ENCODE measurements at regions not wholly inside any gene's neighbourhood (a gene's known extent, or its start where the extent isn't known, plus 50 kb on each side); places are given as distances from the start of the nearest gene placed in this dataset.

DNA sequence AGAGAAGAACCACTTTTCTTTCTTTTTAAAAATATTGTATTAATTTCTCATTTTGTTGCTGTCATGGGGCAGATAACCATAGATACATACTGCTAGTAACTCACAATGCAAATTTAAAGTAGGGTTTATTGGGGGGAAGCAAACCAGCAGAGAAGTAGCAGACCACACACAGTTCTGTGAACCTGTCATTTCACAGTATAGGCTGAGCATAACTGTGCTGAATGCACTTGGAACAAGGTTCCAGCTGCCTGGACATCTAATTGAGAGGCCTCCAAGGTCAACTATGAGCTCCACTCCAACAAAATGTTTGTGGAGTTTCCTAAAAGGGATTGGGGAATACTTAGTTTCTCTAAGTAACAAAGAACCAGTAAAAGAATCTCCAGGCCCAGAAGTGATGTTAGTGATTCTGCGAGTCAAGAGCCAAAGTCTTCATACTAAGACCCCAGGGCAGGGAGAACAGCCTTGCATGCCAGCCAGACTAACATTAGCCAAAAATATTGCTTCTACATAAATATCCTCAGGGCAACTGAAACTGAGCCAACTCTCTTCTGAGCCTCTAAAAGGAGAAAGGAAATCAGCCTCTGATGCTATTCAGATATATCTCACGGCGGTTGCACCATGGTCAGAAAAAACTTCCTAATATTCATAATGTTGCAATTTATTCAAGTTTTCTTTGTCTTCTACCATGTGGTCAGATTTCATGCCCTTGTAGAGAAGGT lies 856.4 kb upstream of the ALCAM start:
- H3K4me1 Mint-ChIP-seq: no peaks in the 10 kb centered on the region
- H3K9me3 Mint-ChIP-seq: peaks cover 7 to 9% of the 10 kb centered on the region in 2 donors
- no peaks in the 10 kb centered on the region for H3K27me3 ChIP-seq (ENCODE audit: control insufficient read depth, insufficient read depth, low read length)
- no peak for TF ChIP-seq CTCF (IDR thresholded peaks at IDR 0.05)
- H3K4me1 ChIP-seq (ENCODE audit: control insufficient read depth, insufficient read depth, low read length): no peaks in the 10 kb centered on the region
- no peak overlapping the region for H3K4me3 Mint-ChIP-seq
- H3K27ac Mint-ChIP-seq: no peak overlapping the region
- ATAC-seq (no peak), DNase-seq (no peak)
- H3K36me3 Mint-ChIP-seq: no peaks in the 10 kb centered on the region
- no peak overlapping the region for H3K4me3 ChIP-seq (ENCODE audit: low read length)
- no peak overlapping the region for H3K27ac ChIP-seq (ENCODE audit: low read length)
- intact Hi-C loops (cut with micrococcal nuclease): no loop called here
- peaks cover 5% of the 10 kb centered on the region for H3K9me3 ChIP-seq (ENCODE audit: control insufficient read depth, insufficient read depth, low read length)
- WGBS (ENCODE audit: insufficient coverage): 100% methylated on average over 1 of the region's 3 CpGs
- no peaks in the 10 kb centered on the region for H3K36me3 ChIP-seq (ENCODE audit: control insufficient read depth, insufficient read depth, low read length)
- H3K27me3 Mint-ChIP-seq (ENCODE audit: low read depth in 2 of 2): no peaks in the 10 kb centered on the region

DNA sequence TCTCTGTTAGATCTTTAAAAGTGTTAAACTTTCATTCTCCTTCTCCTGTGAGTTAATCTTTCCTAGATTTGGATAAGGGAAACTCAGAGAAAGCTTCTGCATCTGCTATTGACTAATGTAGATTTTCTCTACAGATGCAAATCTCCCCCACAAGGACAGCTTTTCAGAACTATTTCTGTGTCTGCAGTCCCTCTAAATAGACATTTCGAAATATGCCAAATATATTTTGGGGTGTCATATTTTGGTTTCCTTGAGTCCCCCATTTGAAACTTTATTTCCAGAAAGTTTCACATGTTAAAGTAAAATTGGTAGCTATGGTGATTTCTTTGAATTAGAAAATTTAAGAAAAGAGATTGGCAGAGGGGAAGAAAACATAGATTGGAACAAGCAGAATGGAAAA lies 852.3 kb upstream of the ALCAM start:
- Histone ChIP-seq H3K4me3 (ENCODE audit: low read length) (no peak overlapping the region), H3K36me3 (ENCODE audit: control insufficient read depth, insufficient read depth, low read length) (no peaks in the 10 kb centered on the region), H3K9me3 (ENCODE audit: control insufficient read depth, insufficient read depth, low read length) (peaks cover 5% of the 10 kb centered on the region), H3K4me1 (ENCODE audit: control insufficient read depth, insufficient read depth, low read length) (no peaks in the 10 kb centered on the region), H3K27ac (ENCODE audit: low read length) (no peak overlapping the region), H3K27me3 (ENCODE audit: control insufficient read depth, insufficient read depth, low read length) (no peaks in the 10 kb centered on the region)
- intact Hi-C loops (cut with micrococcal nuclease): no loop called here
- no peaks in the 10 kb centered on the region for H3K36me3 Mint-ChIP-seq
- TF ChIP-seq CTCF (IDR thresholded peaks at IDR 0.05): no peak
- H3K9me3 Mint-ChIP-seq: peaks cover 3 to 13% of the 10 kb centered on the region in 2 donors
- ATAC-seq: no peak
- H3K4me3 Mint-ChIP-seq: no peak overlapping the region
- H3K4me1 Mint-ChIP-seq: no peaks in the 10 kb centered on the region
- H3K27me3 Mint-ChIP-seq (ENCODE audit: low read depth in 2 of 2): no peaks in the 10 kb centered on the region
- 57% methylated on average over 1 of the region's 1 CpG for WGBS (ENCODE audit: insufficient coverage)
- DNase-seq: no peak
- H3K27ac Mint-ChIP-seq: no peak overlapping the region

GRCh38 chr3:104514776-104515175 lies 851.9 kb upstream of the ALCAM start:
- H3K27ac Mint-ChIP-seq: no peak overlapping the region
- peaks cover 5% of the 10 kb centered on the region for H3K9me3 ChIP-seq (ENCODE audit: control insufficient read depth, insufficient read depth, low read length)
- ATAC-seq: no peak
- no peak for TF ChIP-seq CTCF (IDR thresholded peaks at IDR 0.05)
- no peaks in the 10 kb centered on the region for H3K36me3 ChIP-seq (ENCODE audit: control insufficient read depth, insufficient read depth, low read length)
- H3K27ac ChIP-seq (ENCODE audit: low read length): no peak overlapping the region
- no peaks in the 10 kb centered on the region for H3K27me3 Mint-ChIP-seq (ENCODE audit: low read depth in 2 of 2)
- H3K36me3 Mint-ChIP-seq: no peaks in the 10 kb centered on the region
- H3K9me3 Mint-ChIP-seq: peaks cover 5 to 17% of the 10 kb centered on the region in 2 donors
- WGBS (ENCODE audit: insufficient coverage): 87% methylated on average over 3 of the region's 3 CpGs
- no peak overlapping the region for H3K4me3 ChIP-seq (ENCODE audit: low read length)
- no peaks in the 10 kb centered on the region for H3K27me3 ChIP-seq (ENCODE audit: control insufficient read depth, insufficient read depth, low read length)
- no peak for DNase-seq
- no peaks in the 10 kb centered on the region for H3K4me1 Mint-ChIP-seq
- intact Hi-C loops (cut with micrococcal nuclease): no loop called here
- no peak overlapping the region for H3K4me3 Mint-ChIP-seq
- H3K4me1 ChIP-seq (ENCODE audit: control insufficient read depth, insufficient read depth, low read length): no peaks in the 10 kb centered on the region

DNA sequence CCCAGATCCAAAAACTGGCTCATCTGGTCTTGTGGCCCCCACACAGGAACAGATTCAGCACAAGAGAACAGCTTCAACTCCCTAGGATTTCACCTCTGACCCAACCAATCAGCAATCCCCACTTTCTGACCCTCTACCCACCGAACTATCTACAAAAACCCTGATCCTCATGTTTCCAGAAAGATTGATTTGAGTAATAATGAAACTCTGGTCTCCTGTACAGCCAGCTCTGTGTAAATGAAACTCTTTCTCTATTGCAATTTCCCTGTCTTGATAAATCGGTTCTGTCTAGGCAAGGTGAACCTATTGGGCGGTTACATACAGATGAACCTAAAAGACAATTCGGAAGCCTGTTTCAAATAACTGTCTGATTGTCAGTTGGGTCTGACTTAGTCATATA lies 847.6 kb upstream of the ALCAM start:
- Mint-ChIP-seq H3K27me3 (ENCODE audit: low read depth in 2 of 2) (no peaks in the 10 kb centered on the region), H3K36me3 (no peaks in the 10 kb centered on the region), H3K4me1 (no peaks in the 10 kb centered on the region), H3K4me3 (no peak overlapping the region), H3K27ac (no peak overlapping the region), H3K9me3 (peaks cover 2 to 13% of the 10 kb centered on the region in 2 donors)
- DNase-seq (no peak), ATAC-seq (no peak)
- Histone ChIP-seq H3K4me1 (ENCODE audit: control insufficient read depth, insufficient read depth, low read length) (peaks cover 11% of the 10 kb centered on the region), H3K27ac (ENCODE audit: low read length) (peak overlapping the region; percentile 50), H3K9me3 (ENCODE audit: control insufficient read depth, insufficient read depth, low read length) (no peaks in the 10 kb centered on the region), H3K36me3 (ENCODE audit: control insufficient read depth, insufficient read depth, low read length) (no peaks in the 10 kb centered on the region), H3K27me3 (ENCODE audit: control insufficient read depth, insufficient read depth, low read length) (no peaks in the 10 kb centered on the region), H3K4me3 (ENCODE audit: low read length) (no peak overlapping the region)
- no peak for TF ChIP-seq CTCF (IDR thresholded peaks at IDR 0.05)
- WGBS (ENCODE audit: insufficient coverage): 39% methylated on average over 4 of the region's 4 CpGs
- intact Hi-C loops (cut with micrococcal nuclease): no loop called here
